C4-2B (cell line): ENCODE measurements at regions not wholly inside any gene's neighbourhood (a gene's known extent, or its start where the extent isn't known, plus 50 kb on each side); places are given as distances from the start of the nearest gene placed in this dataset.

Experiments used
- CTCF ChIP-seq: fragments of 450-650 bp; conservative IDR thresholded peaks from 2 replicates; pipeline ENCODE4 v1.5.1; 2017; ENCODE audit warnings: mild to moderate bottlenecking
- ZFX ChIP-seq: fragments of 450-650 bp; IDR thresholded peaks from 2 replicates; pipeline ENCODE4 v1.6.1; 2017

DNA sequence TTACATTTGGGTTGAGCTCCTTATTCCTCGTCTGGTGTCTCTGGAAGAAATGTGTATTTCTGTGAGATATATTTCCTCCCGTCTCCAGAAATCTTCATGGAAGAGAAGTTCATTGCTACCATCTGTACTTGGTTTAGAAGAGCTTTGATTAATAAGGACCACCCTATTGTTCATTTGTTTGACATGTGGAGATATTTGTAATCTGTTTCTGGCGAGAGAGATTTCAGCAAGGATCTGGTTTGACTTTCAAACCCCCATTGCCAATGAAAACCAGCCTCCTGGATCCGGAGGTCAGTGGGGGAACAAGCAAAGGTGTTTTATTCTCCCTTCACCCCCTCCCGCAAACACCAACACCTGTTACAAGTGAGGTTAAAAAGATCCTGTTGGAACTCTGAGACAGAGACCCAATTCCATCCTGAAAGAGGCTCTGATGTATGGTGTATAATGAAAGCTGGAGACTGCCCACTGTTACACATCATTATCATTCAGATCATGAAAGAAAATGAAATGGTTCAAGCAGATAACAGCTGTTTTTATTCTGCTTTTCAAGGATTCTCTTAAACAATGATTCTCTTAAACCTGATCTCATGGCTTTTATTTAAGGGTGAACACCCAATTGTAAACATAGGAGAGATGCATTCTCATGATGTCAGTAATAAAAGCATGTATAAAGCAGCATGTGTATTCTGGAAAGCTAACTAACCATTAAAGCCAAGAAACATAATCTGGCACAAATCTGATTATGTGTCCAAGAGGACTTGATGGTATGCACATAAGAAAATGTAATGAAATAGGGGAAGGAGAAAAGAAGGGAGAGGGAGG, 393.5 kb upstream of the ADGRL2 start:
- TF ChIP-seq CTCF, result no peak
- TF ChIP-seq ZFX, result no peak
